Fibroblast of mammary gland (primary cell): ENCODE measurements at regions not wholly inside any gene's neighbourhood (a gene's known extent, or its start where the extent isn't known, plus 50 kb on each side); places are given as distances from the start of the nearest gene placed in this dataset.

Source experiments
- DNase-seq: peaks from one replicate; pipeline ENCODE4 v3.0.0-alpha.2; 2010; ENCODE audit warnings: low read depth
- H3K4me3 ChIP-seq: 2 replicates; pipeline ENCODE4 v1.5.1; 2011; ENCODE audit warnings: low read depth, mild to moderate bottlenecking, low read length, moderate library complexity; ENCODE audit not compliant: control insufficient read depth
- CTCF ChIP-seq: conservative IDR thresholded peaks from 2 replicates; pipeline ENCODE4 v1.5.1; 2011; ENCODE audit warnings: low read depth, low read length, inconsistent platforms; ENCODE audit not compliant: control insufficient read depth, insufficient read depth

- TF ChIP-seq CTCF = no peak
- H3K4me3 ChIP-seq = no peak overlapping the region
- no peak for DNase-seq
Observed at GRCh38 chr2:67559156-67559555, 162.0 kb downstream of the ETAA1 start.

GRCh38 chr2:67560771-67561456, 163.8 kb downstream of the ETAA1 start:
- TF ChIP-seq CTCF = no peak
- DNase-seq = peak; percentile 40
- H3K4me3 ChIP-seq = no peak overlapping the region

- no peak for TF ChIP-seq CTCF
- no peak overlapping the region for H3K4me3 ChIP-seq
- DNase-seq = peak; percentile 87
Observed at GRCh38 chr2:67561457-67561965, 164.4 kb downstream of the ETAA1 start.

GRCh38 chr2:67564076-67564475, 166.9 kb downstream of the ETAA1 start:
- DNase-seq = peak; percentile 83
- no peak for TF ChIP-seq CTCF
- no peak overlapping the region for H3K4me3 ChIP-seq

GRCh38 chr2:67564626-67565025, 167.5 kb downstream of the ETAA1 start:
- H3K4me3 ChIP-seq = no peak overlapping the region
- no peak for TF ChIP-seq CTCF
- no peak for DNase-seq

GRCh38 chr2:67565262-67565661, 168.1 kb downstream of the ETAA1 start:
- H3K4me3 ChIP-seq = no peak overlapping the region
- DNase-seq = no peak
- no peak for TF ChIP-seq CTCF
